HG03097 (cell line): ENCODE measurements at regions not wholly inside any gene's neighbourhood (a gene's known extent, or its start where the extent isn't known, plus 50 kb on each side); places are given as distances from the start of the nearest gene placed in this dataset.

ENCODE experiments used
- ATAC-seq: cut with Tn5 transposase; IDR thresholded peaks from one replicate; pipeline ENCODE4 v1.9.1; 2021; ENCODE audit not compliant: unreplicated experiment, low FRiP score

DNA sequence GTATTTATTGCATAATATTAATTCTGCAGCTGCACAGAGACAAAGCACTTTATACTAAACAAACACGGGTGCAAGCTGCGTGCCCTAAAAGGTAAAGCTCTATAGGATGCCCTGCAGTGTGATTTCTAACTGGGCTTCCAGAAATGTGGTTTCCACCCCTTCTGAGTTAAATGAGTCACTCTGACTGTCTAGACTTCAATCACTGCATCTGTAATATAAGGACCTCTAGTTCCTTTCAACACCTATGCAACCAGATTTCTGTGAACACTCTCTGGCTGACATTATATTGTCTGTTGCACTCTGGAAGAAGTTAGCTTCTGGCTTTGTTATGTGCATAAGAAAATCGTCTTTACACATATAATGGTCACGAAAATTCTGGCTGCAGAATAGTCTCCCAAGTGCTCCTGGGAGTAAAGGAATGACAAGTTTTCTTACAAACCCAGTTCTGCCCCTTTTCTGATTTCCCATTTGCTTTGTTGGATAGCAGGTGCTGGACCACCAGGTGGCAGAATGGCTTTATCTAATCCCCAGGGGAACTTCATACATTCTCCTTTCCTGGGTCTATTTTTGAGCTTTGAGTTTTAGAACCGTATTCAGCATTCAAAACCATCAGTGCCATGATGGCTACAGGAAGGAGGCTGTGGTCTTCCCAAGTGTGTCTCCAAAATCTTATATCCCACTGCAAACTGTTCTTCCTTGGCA is 842.2 kb downstream of the STIM2 start:
- no peak for ATAC-seq

DNA sequence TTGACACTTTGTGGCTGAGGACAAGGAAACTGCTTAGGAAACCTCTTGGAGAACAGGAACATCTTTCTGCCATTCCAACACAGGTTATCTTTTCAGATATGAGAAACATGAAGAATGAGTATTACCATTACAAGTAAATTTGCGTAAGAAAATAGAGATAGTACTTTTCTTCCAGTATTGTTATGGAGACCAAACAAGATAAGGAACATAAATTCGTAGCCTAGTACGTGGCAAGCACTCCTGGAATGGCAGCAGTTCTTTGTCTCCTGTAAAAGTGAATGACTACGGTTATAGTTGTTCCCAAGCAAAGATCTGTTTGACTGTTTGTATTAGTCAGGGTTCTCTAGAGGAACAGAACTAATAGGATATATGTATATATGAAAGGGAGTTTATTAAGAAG is 843.1 kb downstream of the STIM2 start:
- ATAC-seq = no peak

- no peak for ATAC-seq
These were observed 850.4 kb downstream of the STIM2 start for GRCh38 chr4:27711041-27711440.

GRCh38 chr4:27714073-27714472 is 853.4 kb downstream of the STIM2 start:
- no peak for ATAC-seq

DNA sequence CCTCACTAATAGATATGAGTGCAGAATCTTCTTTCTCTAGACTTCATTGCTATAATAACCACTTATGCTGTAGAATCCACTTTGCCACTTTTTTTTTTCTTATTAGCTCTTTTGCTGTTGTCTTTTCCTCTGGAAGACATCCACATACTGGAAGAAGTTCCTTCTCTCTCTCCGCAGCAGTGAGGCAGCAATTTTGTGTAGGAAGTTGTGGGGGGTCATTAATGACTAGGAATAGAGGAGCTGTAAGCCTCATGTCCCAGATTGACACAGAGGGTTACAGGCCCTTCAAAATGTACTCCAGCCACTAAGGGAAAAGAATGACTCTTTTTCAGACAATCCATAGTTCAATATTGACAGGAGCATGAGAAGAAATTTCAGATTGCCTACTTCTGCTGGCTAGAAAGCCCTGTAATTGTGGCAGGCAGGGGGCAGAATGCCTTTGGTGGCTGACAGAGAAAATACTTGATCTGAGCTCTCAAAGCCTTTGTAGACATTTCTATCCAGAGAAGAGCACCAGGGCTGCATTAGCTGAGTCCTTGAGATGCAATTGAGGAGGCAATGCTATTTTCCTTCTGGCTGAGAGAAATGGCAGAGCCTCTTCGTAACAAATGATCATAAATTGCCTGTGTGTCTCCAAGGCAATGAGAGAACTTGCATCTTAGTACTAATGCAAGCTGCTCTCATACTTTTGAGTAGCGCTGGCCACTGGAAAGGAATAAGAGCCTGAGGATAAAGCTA is 856.2 kb downstream of the STIM2 start:
- no peak for ATAC-seq

- ATAC-seq = no peak
These were observed 856.8 kb downstream of the STIM2 start for GRCh38 chr4:27717431-27717755.

DNA sequence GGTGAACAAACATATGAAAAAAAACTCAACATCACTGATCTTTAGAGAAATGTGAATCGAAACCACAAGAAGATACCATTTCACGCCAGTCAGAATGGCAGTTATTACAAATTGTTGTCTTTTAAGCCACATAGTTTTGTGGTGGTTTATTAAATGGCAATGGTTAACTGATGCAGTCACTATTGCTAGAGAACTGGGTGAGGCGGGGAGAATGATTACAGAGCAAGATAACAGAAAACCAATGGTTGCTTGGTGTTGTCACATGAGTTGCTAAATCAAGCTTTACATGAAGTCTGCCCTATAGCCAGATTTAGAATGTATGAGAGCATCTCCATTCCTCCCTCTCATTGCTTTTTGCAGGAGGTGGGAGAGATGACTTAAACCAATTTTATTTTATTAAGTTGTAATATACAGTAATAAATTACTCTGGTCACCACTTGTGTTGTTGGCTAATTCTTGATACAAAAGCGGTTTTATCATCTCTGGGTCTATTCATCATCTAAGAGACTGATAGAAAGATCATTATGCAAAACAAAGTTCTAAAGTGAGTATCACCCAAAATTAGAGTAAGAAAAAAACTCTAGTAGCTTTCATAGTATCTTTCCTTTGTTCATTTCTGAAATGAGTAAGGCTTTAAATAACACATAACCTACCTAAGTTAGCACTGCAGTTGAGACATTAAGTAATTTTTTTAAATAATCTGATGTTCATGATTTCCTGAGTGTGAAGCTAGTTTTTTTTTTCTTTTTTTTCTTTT is 859.5 kb downstream of the STIM2 start:
- ATAC-seq = peak; percentile 90

GRCh38 chr4:27721193-27721592 is 860.6 kb downstream of the STIM2 start:
- ATAC-seq = no peak

- ATAC-seq = no peak
These were observed 868.3 kb downstream of the STIM2 start for GRCh38 chr4:27728892-27729291.

DNA sequence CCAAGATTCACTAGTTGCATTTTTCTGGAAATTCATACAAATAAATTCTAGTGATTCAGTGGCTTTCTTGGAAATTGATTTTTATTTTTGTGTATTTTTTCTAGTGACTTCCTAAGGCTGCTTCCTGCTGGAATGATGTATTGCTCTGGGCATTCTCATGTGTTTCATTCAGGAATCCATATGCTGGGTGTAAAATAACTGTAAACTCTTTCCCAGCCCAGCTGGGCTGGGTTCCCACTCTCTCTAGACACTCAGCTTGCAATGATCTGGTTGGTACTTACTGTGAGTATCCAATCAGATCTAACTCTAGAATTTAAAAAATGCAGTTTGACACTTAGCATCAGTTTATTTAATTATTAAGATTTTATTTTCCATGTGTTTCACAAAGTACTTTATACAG is 882.2 kb downstream of the STIM2 start:
- no peak for ATAC-seq

DNA sequence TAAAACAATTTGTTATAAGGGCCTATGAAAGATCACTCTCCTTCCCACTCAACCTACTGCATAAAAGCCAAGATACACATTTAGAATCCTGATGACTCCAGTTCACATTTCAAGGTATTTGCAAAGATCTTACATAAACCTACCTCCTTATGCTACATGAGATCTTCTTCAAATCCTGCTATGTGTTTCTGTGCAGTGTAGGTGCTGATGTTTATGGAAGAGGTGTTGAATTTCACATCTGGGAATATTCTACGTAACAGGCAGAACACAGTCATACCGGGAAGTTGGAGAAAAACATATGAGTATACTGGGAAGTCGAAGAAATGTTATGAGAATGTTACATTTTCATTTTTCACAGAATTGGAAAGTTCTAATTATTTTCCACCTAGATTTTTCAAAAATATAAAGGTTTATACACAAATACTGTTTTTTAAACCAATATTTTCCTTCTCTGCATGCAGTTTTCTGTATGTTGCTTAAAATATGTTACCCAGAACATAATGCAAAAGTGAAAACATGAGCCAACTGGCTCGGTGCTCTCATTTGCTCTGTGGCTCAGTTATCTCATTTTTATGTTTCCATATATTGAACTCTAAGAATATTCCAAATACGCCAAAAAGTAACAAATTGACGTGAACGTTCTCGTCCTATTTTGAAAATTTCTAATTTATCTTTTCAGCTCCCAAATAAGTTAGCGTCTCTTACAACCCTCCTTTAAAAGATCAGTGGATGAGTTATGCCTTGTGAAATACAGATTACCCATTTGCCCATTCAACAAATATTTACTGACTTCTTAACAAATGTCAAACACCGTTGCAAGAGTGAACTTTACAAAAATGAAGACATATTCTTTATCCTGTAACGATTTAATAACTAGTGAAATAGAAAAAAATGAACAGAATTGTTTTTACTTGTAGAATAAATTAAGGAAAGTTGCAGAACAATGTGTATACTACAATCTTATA is 899.3 kb downstream of the STIM2 start:
- no peak for ATAC-seq

DNA sequence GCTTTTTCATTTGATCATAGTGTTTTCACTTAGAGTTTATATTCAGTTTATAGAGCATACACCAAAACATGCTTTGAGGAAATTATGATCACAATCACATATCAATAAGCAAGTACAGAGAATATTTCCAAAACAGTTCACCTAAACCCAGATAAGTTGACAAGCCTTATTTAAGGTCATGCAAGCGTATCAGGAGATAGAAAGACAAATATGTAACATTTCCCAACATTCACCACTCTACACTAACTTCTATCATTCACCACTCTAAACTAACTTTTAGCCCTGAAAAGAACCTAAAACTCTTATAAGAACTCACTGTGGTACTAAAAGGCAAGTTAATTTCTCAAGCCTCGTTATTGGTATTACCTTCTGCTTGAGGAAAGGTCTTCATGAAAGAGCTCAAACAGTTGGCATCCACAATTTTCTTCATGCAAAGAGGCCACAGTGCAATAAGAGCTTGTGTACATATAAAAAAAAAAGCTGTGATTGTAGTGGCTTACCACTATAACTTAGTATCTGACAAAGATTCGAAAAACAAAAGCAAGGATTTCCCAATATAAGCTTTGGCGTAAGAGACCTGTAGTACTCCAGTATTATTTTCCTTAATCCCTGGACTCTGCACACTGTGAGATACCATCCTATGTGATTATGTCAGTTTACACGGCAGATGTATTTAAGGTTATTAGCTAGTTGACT is 903.3 kb downstream of the STIM2 start:
- ATAC-seq = no peak

GRCh38 chr4:27764526-27764837 is 903.8 kb downstream of the STIM2 start:
- no peak for ATAC-seq

GRCh38 chr4:27770895-27771294 is 910.3 kb downstream of the STIM2 start:
- no peak for ATAC-seq

GRCh38 chr4:27775156-27775555 is 914.5 kb downstream of the STIM2 start:
- ATAC-seq = no peak

DNA sequence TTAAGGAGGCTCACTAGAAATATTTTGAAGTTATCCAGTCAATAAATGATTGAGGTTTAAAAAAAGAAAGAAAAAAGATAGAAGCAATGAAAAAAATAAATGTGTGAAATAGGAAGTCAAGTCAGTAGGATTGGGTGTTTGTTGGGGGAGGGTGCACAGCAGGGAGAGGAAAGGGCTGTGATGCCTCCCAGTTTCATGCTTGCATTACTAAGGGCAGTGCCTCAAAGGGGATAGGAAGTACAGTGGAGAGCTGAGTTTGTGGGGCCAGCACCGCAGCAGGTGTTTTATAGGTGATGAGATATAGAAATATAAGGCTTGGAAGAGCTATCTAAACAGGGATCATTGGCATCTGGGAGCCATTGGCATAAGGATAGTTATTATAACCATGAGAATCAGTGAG is 919.2 kb downstream of the STIM2 start:
- ATAC-seq = no peak

GRCh38 chr4:27787195-27787594 is 926.6 kb downstream of the STIM2 start:
- no peak for ATAC-seq

DNA sequence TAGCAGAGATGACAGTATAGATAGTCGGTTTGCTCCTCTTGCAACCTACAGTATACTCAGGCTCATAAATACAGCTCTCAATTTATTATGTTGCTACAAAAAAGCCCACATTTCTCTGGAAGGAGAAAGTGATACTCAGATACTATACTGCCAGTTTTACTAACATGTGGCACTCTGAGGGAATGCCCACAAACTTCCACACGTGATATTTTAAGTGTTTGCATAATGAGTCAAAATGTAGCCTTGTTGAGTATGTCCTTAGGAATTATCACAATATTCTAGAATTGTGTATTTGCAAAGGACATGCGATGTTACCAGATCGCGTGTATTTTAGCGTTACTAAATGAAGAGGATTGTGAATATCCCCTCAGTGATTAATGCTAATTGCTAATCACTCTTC is 929.1 kb downstream of the STIM2 start:
- ATAC-seq = no peak

- ATAC-seq = no peak
These were observed 930.3 kb downstream of the STIM2 start for GRCh38 chr4:27790911-27791310.

DNA sequence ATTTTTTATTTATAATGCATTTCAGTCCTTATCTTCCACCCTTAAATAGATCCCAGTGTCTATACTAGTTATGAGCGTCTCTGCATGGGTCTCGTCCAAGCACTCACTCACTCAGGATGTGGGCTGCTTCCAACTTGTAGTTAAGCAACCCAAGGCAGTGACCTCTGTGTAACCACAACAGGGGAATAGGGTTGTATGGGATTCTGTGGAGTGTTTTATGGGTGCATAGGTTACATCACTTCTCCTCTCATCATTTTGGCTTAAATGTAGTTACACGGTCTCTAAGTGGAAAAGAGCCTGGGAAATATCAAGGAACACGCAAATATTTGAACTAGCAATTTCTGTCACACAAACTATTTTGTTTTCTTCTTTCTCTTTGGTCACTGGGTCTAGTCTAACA is 931.0 kb downstream of the STIM2 start:
- ATAC-seq = no peak
